ENCODE measurements at regions not wholly inside any gene's neighbourhood (a gene's known extent, or its start where the extent isn't known, plus 50 kb on each side); places are given as distances from the start of the nearest gene placed in this dataset.

DNA sequence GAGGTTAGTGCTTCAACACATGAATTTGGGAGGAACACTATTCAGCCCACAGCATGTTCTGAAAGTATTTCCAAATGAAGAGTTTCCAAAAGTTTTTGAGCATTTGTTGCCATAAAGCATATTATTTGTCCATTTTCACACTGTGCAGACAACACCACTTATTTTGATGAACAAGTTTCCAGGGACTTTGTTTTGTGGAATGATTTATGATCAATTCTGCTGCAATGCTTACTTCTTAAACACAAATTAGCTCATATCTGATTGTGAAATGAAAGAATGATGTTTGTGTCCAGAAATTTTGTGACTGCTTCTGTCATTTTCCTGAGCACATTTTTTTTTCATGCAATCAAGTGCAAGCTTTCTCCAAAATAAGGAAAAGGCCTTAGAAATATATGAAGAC is 205.3 kb downstream of the RAP2A start:
- DNase-seq, result no peak

- DNase-seq, result no peak
Observed at GRCh38 chr13:97640268-97640667, 206.3 kb downstream of the RAP2A start.

GRCh38 chr13:97648171-97648880 is 214.4 kb downstream of the RAP2A start:
- no peak for DNase-seq

GRCh38 chr13:97648881-97649224 is 214.9 kb downstream of the RAP2A start:
- no peak for DNase-seq

DNA sequence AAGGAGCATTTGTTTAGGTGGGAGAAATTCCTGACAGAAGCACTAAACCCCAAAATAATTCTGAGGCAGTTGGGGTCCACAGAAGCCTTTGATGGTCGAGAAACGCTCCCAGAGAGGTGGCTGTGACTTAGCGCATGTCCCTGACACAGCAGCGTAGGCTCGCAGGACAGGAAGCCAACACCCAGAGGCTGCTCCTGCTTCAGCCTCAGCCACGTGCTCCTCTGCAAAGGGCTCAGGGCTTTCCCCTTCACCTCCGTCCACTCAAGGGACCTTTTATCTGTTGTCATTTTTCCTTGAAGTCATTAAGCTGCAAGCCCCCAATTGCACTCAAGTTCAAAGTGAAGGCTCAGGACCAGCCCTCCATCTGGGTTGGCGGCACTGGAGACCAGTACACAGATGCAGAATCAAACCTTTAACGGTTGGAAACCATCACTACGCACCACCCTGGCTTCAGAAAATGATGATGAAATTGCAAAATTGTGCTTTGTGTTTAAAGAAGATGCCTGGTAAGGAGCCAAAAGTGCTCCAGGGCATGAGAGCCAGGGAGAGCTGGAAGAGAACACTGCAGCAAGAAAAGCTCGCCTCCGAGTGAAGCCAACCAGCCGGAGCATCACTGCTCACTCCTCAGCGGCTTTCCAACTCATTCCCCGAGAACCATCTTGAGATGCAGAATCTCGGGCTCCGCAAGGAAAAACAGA is 219.6 kb downstream of the RAP2A start:
- DNase-seq, result no peak

DNA sequence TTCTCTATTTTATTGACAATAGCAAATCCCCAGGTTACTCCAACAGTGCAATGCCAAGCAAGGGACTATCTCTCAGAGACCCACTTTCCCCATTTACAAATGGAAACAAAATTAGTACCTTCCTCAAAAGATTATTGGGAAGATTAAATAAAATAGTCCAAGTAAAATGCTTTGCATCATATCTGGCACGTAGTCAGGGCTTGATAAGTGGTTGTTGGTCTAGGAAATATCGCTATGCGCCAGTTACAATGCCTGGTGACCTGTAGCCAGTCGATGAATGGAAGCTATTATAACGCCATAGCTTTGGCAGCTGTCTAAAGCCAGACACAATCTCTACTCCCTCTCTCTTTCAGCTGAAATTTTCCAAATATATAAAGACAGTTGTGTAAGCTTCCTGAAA is 220.3 kb downstream of the RAP2A start:
- DNase-seq, result no peak

- no peak for DNase-seq
Observed at GRCh38 chr13:97658556-97658955, 224.6 kb downstream of the RAP2A start.

- no peak for DNase-seq
Observed at GRCh38 chr13:97659602-97660001, 225.6 kb downstream of the RAP2A start.

GRCh38 chr13:97660594-97661260 is 226.8 kb downstream of the RAP2A start:
- no peak for DNase-seq

- DNase-seq, result no peak
Observed at GRCh38 chr13:97686594-97686993, 252.6 kb downstream of the RAP2A start.

DNA sequence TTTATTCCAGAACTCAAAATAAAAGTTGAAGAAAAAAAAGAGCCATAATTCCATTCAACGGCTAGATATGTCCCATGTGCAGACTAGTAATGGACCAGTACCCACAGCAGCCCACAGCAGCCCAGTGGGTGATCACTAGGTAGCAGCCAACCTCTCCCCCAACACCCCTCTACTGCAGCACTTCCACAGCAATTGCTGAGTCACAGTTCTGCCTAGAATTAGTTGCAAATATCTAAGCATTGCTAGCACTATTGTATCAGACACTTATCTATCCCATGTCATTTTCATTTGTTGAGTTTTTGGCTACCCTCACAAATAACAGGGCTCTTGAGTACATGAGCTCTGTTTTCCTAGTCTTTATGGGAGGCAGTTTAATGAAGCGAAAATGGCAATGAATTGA is 258.7 kb downstream of the RAP2A start:
- no peak for DNase-seq

DNA sequence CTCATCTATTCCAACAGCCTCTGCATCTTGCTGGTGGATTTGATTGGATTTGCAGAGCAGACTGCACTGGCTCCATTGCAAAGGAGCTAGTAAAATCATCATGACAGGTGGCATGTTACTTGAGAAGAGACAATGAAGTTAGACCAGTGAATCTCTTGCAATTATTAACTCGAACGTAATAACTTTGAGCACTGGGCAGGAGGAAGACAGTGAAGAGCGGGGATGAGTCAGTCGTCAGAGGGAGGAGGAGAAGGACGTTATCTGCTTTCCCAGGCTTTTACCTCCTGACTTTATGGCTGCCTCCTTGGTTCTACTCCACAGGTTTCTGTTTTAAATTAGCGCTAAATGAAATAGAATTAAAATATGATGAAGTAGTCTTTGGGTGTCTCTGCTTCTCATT is 257.8 kb upstream of the IPO5 start:
- DNase-seq, result no peak

DNA sequence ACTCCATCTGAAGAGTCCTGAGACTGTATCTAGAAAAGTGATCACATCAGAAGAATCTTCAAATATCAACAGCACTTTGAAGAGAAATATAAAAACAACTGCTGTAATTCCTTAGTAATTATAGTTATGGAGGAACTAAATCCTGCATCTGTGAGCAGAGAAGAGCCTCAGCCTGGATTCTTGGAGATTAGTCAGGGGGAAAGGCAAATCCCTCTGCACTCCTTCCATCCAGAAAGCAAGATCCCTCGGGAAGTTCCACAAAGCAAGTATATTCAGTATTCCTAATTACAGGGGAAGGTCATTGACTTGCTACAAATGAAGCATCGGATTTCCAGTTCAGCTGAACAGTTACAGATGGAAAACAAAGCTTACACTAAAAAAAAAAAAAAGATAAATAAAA is 256.6 kb upstream of the IPO5 start:
- DNase-seq, result no peak

GRCh38 chr13:97700306-97700848 is 253.1 kb upstream of the IPO5 start:
- no peak for DNase-seq

DNA sequence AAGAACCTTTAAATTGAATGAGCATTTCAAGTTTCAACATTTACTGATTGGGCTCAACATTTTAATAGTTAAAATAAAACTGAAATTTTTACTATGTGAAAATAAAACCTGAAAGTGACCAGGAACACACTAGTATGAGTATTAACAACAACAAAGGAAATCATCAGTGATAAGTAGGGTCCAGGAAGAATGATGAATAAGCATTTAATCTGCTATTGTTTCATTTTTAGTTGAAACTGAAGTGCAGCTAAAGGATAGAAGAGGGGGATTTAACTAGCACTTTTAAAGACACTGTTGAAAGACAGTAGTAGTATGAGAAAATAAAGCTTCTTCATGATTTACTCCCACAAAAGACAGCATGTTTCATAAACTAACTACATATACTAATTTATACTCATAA is 250.9 kb upstream of the IPO5 start:
- DNase-seq, result no peak

DNA sequence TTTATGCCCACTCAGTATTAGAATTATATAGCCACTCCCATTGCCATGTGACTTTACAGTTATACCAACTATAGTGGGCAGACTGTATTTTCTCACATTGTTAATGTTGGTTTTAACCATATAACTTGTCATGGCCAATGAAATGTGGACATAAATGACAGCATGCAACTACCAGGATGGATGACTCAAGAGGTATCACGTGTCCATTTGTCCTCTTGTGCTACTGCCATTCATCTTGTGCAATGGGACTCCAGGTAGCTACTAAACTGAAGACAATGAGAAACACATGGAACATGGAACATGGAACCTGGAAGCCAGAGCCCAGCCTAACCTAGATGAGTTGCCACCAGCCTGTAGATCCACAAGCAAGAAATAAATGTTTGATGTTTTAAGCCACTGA is 242.7 kb upstream of the IPO5 start:
- DNase-seq, result no peak

GRCh38 chr13:97712770-97713169 is 240.7 kb upstream of the IPO5 start:
- DNase-seq, result no peak

GRCh38 chr13:97715763-97716162 is 237.7 kb upstream of the IPO5 start:
- DNase-seq, result no peak

- DNase-seq, result no peak
Observed at GRCh38 chr13:97716746-97717145, 236.7 kb upstream of the IPO5 start.

- DNase-seq, result no peak
Observed at GRCh38 chr13:97719736-97720135, 233.7 kb upstream of the IPO5 start.

GRCh38 chr13:97720896-97721295 is 232.6 kb upstream of the IPO5 start:
- DNase-seq, result no peak

- DNase-seq, result no peak
Observed at GRCh38 chr13:97723655-97724054, 229.8 kb upstream of the IPO5 start.

DNA sequence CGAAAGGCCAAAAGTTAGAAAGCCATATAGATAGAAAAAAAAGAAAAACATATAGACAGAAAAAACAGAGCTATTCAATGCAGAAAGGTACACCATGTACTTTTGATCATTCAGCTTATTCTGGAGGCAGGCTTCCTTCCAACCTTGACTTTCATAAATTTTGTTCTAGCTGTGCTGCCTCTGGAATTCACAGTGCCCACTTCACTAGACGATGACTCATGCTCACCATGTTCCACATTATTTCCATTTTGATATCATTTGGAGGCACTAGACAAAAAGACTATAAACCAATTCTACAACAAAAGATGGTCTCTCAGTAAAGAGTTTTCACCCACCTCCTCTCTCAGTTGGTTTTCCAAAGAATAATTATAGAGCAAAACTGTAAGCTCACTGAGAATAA is 229.0 kb upstream of the IPO5 start:
- DNase-seq, result no peak

DNA sequence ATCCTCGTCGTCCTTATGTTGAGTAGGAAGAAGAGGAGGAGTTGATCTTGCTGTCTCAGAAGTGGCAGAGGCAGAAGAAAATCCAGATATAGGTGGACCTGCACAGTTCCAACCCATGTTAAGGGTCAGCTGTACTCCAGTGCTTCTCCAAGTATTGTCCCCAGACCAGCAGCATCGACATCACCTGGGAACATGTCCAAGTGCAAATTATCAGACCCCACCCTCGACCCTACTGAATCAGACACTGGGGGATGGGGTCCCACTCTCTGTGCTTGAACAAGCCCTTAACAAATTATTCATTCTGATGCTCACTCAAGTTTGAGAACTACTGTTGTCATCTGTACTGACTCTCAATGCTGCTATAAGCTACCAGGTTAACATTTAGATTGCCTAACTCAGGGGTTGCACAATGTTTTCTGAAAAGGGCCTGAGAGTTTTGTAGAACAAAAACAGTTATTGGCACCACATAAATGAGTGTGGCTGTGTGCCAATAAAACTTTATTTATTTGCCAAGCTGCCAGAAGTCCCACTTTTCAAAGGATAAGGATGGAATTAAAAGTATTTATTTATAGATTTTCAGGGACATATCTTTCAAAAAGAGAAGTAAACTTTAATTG is 226.7 kb upstream of the IPO5 start:
- DNase-seq, result no peak
